CD4-positive, alpha-beta T cell (primary cell): ENCODE measurements at regions not wholly inside any gene's neighbourhood (a gene's known extent, or its start where the extent isn't known, plus 50 kb on each side); places are given as distances from the start of the nearest gene placed in this dataset.

ENCODE experiments used
- ATAC-seq: fragments of 200-7000 bp; cut with Tn5 transposase; one replicate; pipeline ENCODE4 v1.10.0; 2022; ENCODE audit warnings: mild to moderate bottlenecking; ENCODE audit not compliant: poor library complexity
- CTCF ChIA-PET: fragments of 350-600 bp; sonication (Branson Sonifier 250); formaldehyde crosslinking; loops from one replicate; lab custom pipeline; 2021; ENCODE audit warnings: antibody characterized with exemption, inconsistent platforms; lab: Charles Lee
- POLR2A ChIA-PET: fragments of 350-600 bp; sonication (Branson Sonifier 250); formaldehyde crosslinking; loops from one replicate; lab custom pipeline; 2021; ENCODE audit warnings: antibody characterized with exemption, inconsistent platforms; lab: Charles Lee
- DNase-seq, 14 experiments: peaks; one replicate each; pipeline ENCODE4 v3.0.0-alpha.2; 2013 to 2020; ENCODE audit warnings: mixed read lengths in 2 of 14
- H3K27ac ChIP-seq, 2 donors: one replicate each; pipeline versions ENCODE4 v1.5.1 to v1.7.0; 2013; ENCODE audit warnings: low read length in 2 of 2, low read depth in 1 of 2, mild to moderate bottlenecking in 1 of 2
- H3K27me3 ChIP-seq, 2 experiments: 1 replicate in 1 of 2; 2 replicates in 1 of 2; pipeline versions ENCODE4 v1.6.1 to v1.7.0; 2013; ENCODE audit warnings: low read length in 2 of 2, control low read depth in 1 of 2, mild to moderate bottlenecking in 1 of 2, moderate library complexity in 1 of 2; ENCODE audit not compliant: insufficient read depth in 2 of 2, control insufficient read depth in 1 of 2
- H3K36me3 ChIP-seq: one replicate; pipeline ENCODE4 v1.6.1; 2013; ENCODE audit warnings: low read length, control low read depth; ENCODE audit not compliant: insufficient read depth
- H3K4me1 ChIP-seq: one replicate; pipeline ENCODE4 v1.6.1; 2013; ENCODE audit warnings: low read length, control low read depth; ENCODE audit not compliant: insufficient read depth
- H3K4me3 ChIP-seq: one replicate; pipeline ENCODE4 v1.5.1; 2013; ENCODE audit warnings: mild to moderate bottlenecking, low read length, moderate library complexity
- H3K9me3 ChIP-seq, 2 experiments: 1 replicate in 1 of 2; 2 replicates in 1 of 2; pipeline versions ENCODE4 v1.6.1 to v1.7.0; 2013; ENCODE audit warnings: low read length in 2 of 2, mild to moderate bottlenecking in 2 of 2, control low read depth in 1 of 2, moderate library complexity in 1 of 2; ENCODE audit not compliant: control insufficient read depth in 1 of 2, insufficient read depth in 1 of 2
- H3K27ac Mint-ChIP-seq: one replicate; pipeline ENCODE4 v1.8.0; 2020; ENCODE audit warnings: mixed read lengths
- H3K27me3 Mint-ChIP-seq: one replicate; pipeline ENCODE4 v1.8.0; 2021; ENCODE audit warnings: mixed read lengths
- H3K36me3 Mint-ChIP-seq: one replicate; pipeline ENCODE4 v1.8.0; 2021; ENCODE audit warnings: low read depth, mixed read lengths
- H3K4me1 Mint-ChIP-seq: one replicate; pipeline ENCODE4 v1.8.0; 2021; ENCODE audit warnings: low read depth, mixed read lengths
- H3K4me3 Mint-ChIP-seq: one replicate; pipeline ENCODE4 v1.8.0; 2020; ENCODE audit warnings: mild to moderate bottlenecking, mixed read lengths
- H3K9me3 Mint-ChIP-seq: one replicate; pipeline ENCODE4 v1.8.0; 2020; ENCODE audit warnings: mixed read lengths
- CTCF ChIP-seq: fragments of 200-600 bp; IDR thresholded peaks from one replicate; pipeline ENCODE4 v1.8.0; 2022; ENCODE audit warnings: antibody characterized with exemption, mild to moderate bottlenecking
- intact Hi-C, 2 experiments: fragments of 100-400 bp; cut with DNase I in 1 of 2; cut with micrococcal nuclease in 1 of 2; formaldehyde crosslinking; loops; one replicate each; pipeline versions ENCODE4 v1.15.1 to v1.9.0; 2023 to 2025; cut with DNase I, micrococcal nuclease

GRCh38 chr7:13044309-13044708 lies 356.9 kb downstream of the ARL4A start:
- Mint-ChIP-seq H3K36me3 (no peaks in the 10 kb centered on the region), H3K9me3 (no peaks in the 10 kb centered on the region), H3K4me1 (no peaks in the 10 kb centered on the region), H3K27me3 (peaks cover 17% of the 10 kb centered on the region), H3K27ac (no peak overlapping the region), H3K4me3 (no peak overlapping the region)
- Histone ChIP-seq H3K9me3 (no peaks in the 10 kb centered on the region), H3K36me3 (no peaks in the 10 kb centered on the region), H3K4me3 (no peak overlapping the region), H3K4me1 (no peaks in the 10 kb centered on the region), H3K27ac (no peak overlapping the region), H3K27me3 (no peaks in the 10 kb centered on the region)
- ATAC-seq (no peak), DNase-seq (no peak)
- intact Hi-C loops = no loop called here
- ChIA-PET CTCF (no interaction called here), POLR2A (no interaction called here)
- TF ChIP-seq CTCF = no peak

GRCh38 chr7:13047061-13047460 lies 359.6 kb downstream of the ARL4A start:
- Mint-ChIP-seq H3K4me3 (no peak overlapping the region), H3K36me3 (no peaks in the 10 kb centered on the region), H3K27me3 (peaks cover 11% of the 10 kb centered on the region), H3K9me3 (no peaks in the 10 kb centered on the region), H3K4me1 (no peaks in the 10 kb centered on the region), H3K27ac (no peak overlapping the region)
- DNase-seq (no peak), ATAC-seq (no peak)
- Histone ChIP-seq H3K36me3 (no peaks in the 10 kb centered on the region), H3K4me3 (no peak overlapping the region), H3K4me1 (no peaks in the 10 kb centered on the region), H3K9me3 (no peaks in the 10 kb centered on the region), H3K27ac (no peak overlapping the region), H3K27me3 (no peaks in the 10 kb centered on the region)
- intact Hi-C loops = no loop called here
- no peak for TF ChIP-seq CTCF
- ChIA-PET POLR2A (no interaction called here), CTCF (no interaction called here)

- Histone ChIP-seq H3K9me3 (no peaks in the 10 kb centered on the region), H3K27me3 (no peaks in the 10 kb centered on the region), H3K36me3 (no peaks in the 10 kb centered on the region), H3K27ac (no peak overlapping the region), H3K4me3 (no peak overlapping the region), H3K4me1 (no peaks in the 10 kb centered on the region)
- CTCF ChIA-PET = interaction anchor here (1.0 kb wide), 1 partner anchor 11 kb away, joined by 3 read pairs; no protein-coding TSS in a partner anchor
- no peak for TF ChIP-seq CTCF
- H3K9me3 Mint-ChIP-seq = no peaks in the 10 kb centered on the region
- H3K27me3 Mint-ChIP-seq = peaks cover 7% of the 10 kb centered on the region
- no peak for DNase-seq
- intact Hi-C loops = no loop called here
- no peak overlapping the region for H3K4me3 Mint-ChIP-seq
- H3K27ac Mint-ChIP-seq = no peak overlapping the region
- no peak for ATAC-seq
- no peaks in the 10 kb centered on the region for H3K36me3 Mint-ChIP-seq
- POLR2A ChIA-PET = no interaction called here
- no peaks in the 10 kb centered on the region for H3K4me1 Mint-ChIP-seq
Measured at GRCh38 chr7:13049946-13050345, 362.5 kb downstream of the ARL4A start.
